H1 (cell line): ENCODE measurements at regions not wholly inside any gene's neighbourhood (a gene's known extent, or its start where the extent isn't known, plus 50 kb on each side); places are given as distances from the start of the nearest gene placed in this dataset.

Experiments used
- CTCF ChIA-PET: fragments of 300-600 bp; sonication (Branson Sonifier 250); formaldehyde crosslinking; loops from one replicate; lab custom pipeline; 2021; ENCODE audit not compliant: partially characterized antibody; lab: Charles Lee
- POLR2A ChIA-PET: fragments of 300-600 bp; sonication (Branson Sonifier 250); formaldehyde crosslinking; loops from one replicate; lab custom pipeline; 2021; ENCODE audit warnings: inconsistent platforms; ENCODE audit not compliant: partially characterized antibody; lab: Charles Lee
- DNase-seq, 2 experiments: peaks; one replicate each; pipeline versions ENCODE4 v3.0.0 to v3.0.0-alpha.2; 2010 to 2022; ENCODE audit warnings: low spot score in 2 of 2, low read depth in 1 of 2, mixed read lengths in 1 of 2
- FAIRE-seq: peaks from 2 replicates; lab custom pipeline; 2011; peaks lifted over from hg19 to GRCh38; lab: Jason Lieb, UNC
- H2AFZ ChIP-seq: 2 replicates; pipeline ENCODE4 v1.8.1; 2012; ENCODE audit warnings: low read length, inconsistent platforms
- H2AK5ac ChIP-seq: 2 replicates; pipeline ENCODE4 v1.6.1; 2013; ENCODE audit warnings: low read depth, low read length
- H2BK120ac ChIP-seq: replicated peaks from 2 replicates; pipeline ENCODE3; 2013; ENCODE audit warnings: low read depth, low read length, inconsistent platforms
- H2BK12ac ChIP-seq: 2 replicates; pipeline ENCODE4 v1.6.1; 2013; ENCODE audit warnings: low read depth, low read length
- H2BK15ac ChIP-seq: 2 replicates; pipeline ENCODE4 v1.6.1; 2013; ENCODE audit warnings: low read length
- H2BK20ac ChIP-seq: 2 replicates; pipeline ENCODE4 v1.6.1; 2013; ENCODE audit warnings: low read length
- H2BK5ac ChIP-seq: 2 replicates; pipeline ENCODE4 v1.6.1; 2013; ENCODE audit warnings: low read depth, low read length
- H3K14ac ChIP-seq: 2 replicates; pipeline ENCODE4 v1.6.1; 2013; ENCODE audit warnings: inconsistent platforms; ENCODE audit not compliant: insufficient read length
- H3K18ac ChIP-seq: 2 replicates; pipeline ENCODE4 v1.6.1; 2013; ENCODE audit warnings: low read length; ENCODE audit errors: extremely low read depth
- H3K23ac ChIP-seq: 2 replicates; pipeline ENCODE4 v1.6.1; 2013; ENCODE audit warnings: inconsistent platforms; ENCODE audit not compliant: insufficient read length
- H3K23me2 ChIP-seq: 2 replicates; pipeline ENCODE4 v1.6.1; 2013; ENCODE audit warnings: low read depth, low read length
- H3K27ac ChIP-seq: 2 replicates; pipeline ENCODE4 v1.6.1; 2011; ENCODE audit warnings: low read depth, low read length, inconsistent platforms
- H3K27me3 ChIP-seq, 4 experiments: replicated peaks in 1 of 4; 1 replicate in 1 of 4; 2 replicates in 3 of 4; pipeline versions ENCODE4 v1.6.1 to v1.8.1; 2011 to 2013; ENCODE audit warnings: low read length in 3 of 4, mild to moderate bottlenecking in 3 of 4, inconsistent platforms in 2 of 4, mixed read lengths in 2 of 4, moderate library complexity in 1 of 4; ENCODE audit not compliant: control insufficient read depth in 3 of 4, insufficient read depth in 3 of 4; ENCODE audit errors: extremely low read depth in 1 of 4
- H3K36me3 ChIP-seq, 4 experiments: 2 replicates each; pipeline versions ENCODE4 v1.6.1 to v1.8.1; 2011 to 2013; ENCODE audit warnings: mild to moderate bottlenecking in 4 of 4, low read length in 3 of 4, moderate library complexity in 2 of 4, control low read depth in 1 of 4, inconsistent platforms in 1 of 4; ENCODE audit not compliant: insufficient read depth in 4 of 4, control insufficient read depth in 2 of 4
- H3K4ac ChIP-seq: replicated peaks from 2 replicates; pipeline ENCODE3; 2013; ENCODE audit warnings: low read length, low read depth, mixed read lengths, inconsistent platforms; ENCODE audit not compliant: insufficient read length
- H3K4me1 ChIP-seq, 4 experiments: replicated peaks in 1 of 4; 1 replicate in 1 of 4; 2 replicates in 3 of 4; pipeline versions ENCODE4 v1.6.1 to v1.8.1; 2011 to 2013; ENCODE audit warnings: low read length in 3 of 4, inconsistent platforms in 2 of 4, mixed read lengths in 1 of 4; ENCODE audit not compliant: insufficient read depth in 4 of 4, control insufficient read depth in 3 of 4
- H3K4me2 ChIP-seq, 2 experiments: 2 replicates each; pipeline versions ENCODE4 v1.6.1 to v1.8.1; 2011 to 2013; ENCODE audit warnings: low read depth in 2 of 2, low read length in 2 of 2, control low read depth in 1 of 2, inconsistent platforms in 1 of 2, mild to moderate bottlenecking in 1 of 2; ENCODE audit not compliant: insufficient read depth in 1 of 2
- H3K4me3 ChIP-seq, 4 experiments: fragments of 200-600, 300-600 bp in 1 of 4; sonication (generic), shearing (Covaris generic), sonication (Bioruptor Twin) in 1 of 4; 2 replicates each; pipeline versions ENCODE4 v1.5.1 to v1.8.1; 2011 to 2016; ENCODE audit warnings: low read length in 4 of 4, low read depth in 3 of 4, control low read depth in 2 of 4, inconsistent platforms in 2 of 4, mild to moderate bottlenecking in 2 of 4, mixed read lengths in 1 of 4, moderate library complexity in 1 of 4; ENCODE audit not compliant: insufficient read depth in 2 of 4; ENCODE audit errors: extremely low read depth in 1 of 4
- H3K56ac ChIP-seq: replicated peaks from 2 replicates; pipeline ENCODE3; 2013; ENCODE audit warnings: low read depth, mild to moderate bottlenecking, mixed read lengths, low read length, inconsistent platforms; ENCODE audit not compliant: insufficient read length
- H3K79me1 ChIP-seq: 2 replicates; pipeline ENCODE4 v1.6.1; 2013; ENCODE audit warnings: low read depth, low read length, control low read depth
- H3K79me2 ChIP-seq, 2 experiments: 2 replicates each; pipeline versions ENCODE4 v1.6.1 to v1.8.1; 2012 to 2013; ENCODE audit warnings: low read length in 2 of 2, mild to moderate bottlenecking in 2 of 2, inconsistent platforms in 1 of 2; ENCODE audit not compliant: insufficient read depth in 2 of 2, control insufficient read depth in 1 of 2
- H3K9ac ChIP-seq, 4 experiments: replicated peaks in 1 of 4; 1 replicate in 1 of 4; 2 replicates in 3 of 4; pipeline versions ENCODE4 v1.6.1 to v1.8.1; 2011 to 2013; ENCODE audit warnings: low read depth in 3 of 4, low read length in 3 of 4, control low read depth in 2 of 4, mild to moderate bottlenecking in 2 of 4, moderate library complexity in 2 of 4, inconsistent platforms in 1 of 4; ENCODE audit errors: extremely low read depth in 1 of 4
- H3K9me3 ChIP-seq, 2 experiments: 2 replicates each; pipeline versions ENCODE4 v1.6.1 to v1.8.1; 2012 to 2013; ENCODE audit warnings: mild to moderate bottlenecking in 2 of 2, moderate library complexity in 2 of 2, control low read depth in 1 of 2, inconsistent platforms in 1 of 2, low read depth in 1 of 2, low read length in 1 of 2, mixed read lengths in 1 of 2; ENCODE audit not compliant: insufficient read depth in 2 of 2
- H4K20me1 ChIP-seq, 2 experiments: replicated peaks in 1 of 2; 2 replicates each; pipeline versions ENCODE3 to v1.8.1; 2011 to 2013; ENCODE audit warnings: inconsistent platforms in 2 of 2, low read length in 2 of 2, mild to moderate bottlenecking in 1 of 2; ENCODE audit not compliant: insufficient read depth in 2 of 2, control insufficient read depth in 1 of 2
- H4K5ac ChIP-seq: 2 replicates; pipeline ENCODE4 v1.6.1; 2013; ENCODE audit warnings: low read length, low read depth, mixed read lengths, inconsistent platforms; ENCODE audit not compliant: insufficient read length
- H4K8ac ChIP-seq: 2 replicates; pipeline ENCODE4 v1.8.0; 2013; ENCODE audit warnings: mild to moderate bottlenecking, moderate library complexity, low read length, inconsistent platforms; ENCODE audit not compliant: insufficient read depth; ENCODE audit errors: extremely low read depth
- H4K91ac ChIP-seq: replicated peaks from 2 replicates; pipeline ENCODE3; 2013; ENCODE audit warnings: low read length, mixed read lengths, inconsistent platforms; ENCODE audit not compliant: insufficient read length
- ASH2L ChIP-seq: fragments of 200-600, 300-600 bp; sonication (generic); IDR thresholded peaks from one replicate; pipeline ENCODE4 v1.7.1; 2017; ENCODE audit warnings: low read length
- BACH1 ChIP-seq: IDR thresholded peaks from 2 replicates; pipeline ENCODE4 v1.6.1; 2012; ENCODE audit warnings: low read length, improper control_type of control experiment
- E2F6 ChIP-seq: IDR thresholded peaks from 2 replicates; pipeline ENCODE4 v1.6.1; 2012; ENCODE audit warnings: inconsistent platforms
- NANOG ChIP-seq: IDR thresholded peaks from 2 replicates; pipeline ENCODE4 v1.6.1; 2011; ENCODE audit warnings: low read length, low read depth, mild to moderate bottlenecking, inconsistent platforms; ENCODE audit not compliant: insufficient read depth, poor library complexity, severe bottlenecking
- NRF1 ChIP-seq: IDR thresholded peaks from 2 replicates; pipeline ENCODE4 v1.6.1; 2011; ENCODE audit warnings: mild to moderate bottlenecking, low read depth, low read length, improper control_type of control experiment
- POLR2A ChIP-seq, 2 experiments: IDR thresholded peaks; 1 replicate in 1 of 2; 2 replicates in 1 of 2; pipeline ENCODE4 v1.6.1; 2011; ENCODE audit warnings: low read depth in 2 of 2, low read length in 2 of 2, mild to moderate bottlenecking in 2 of 2; ENCODE audit errors: control extremely low read depth in 1 of 2
- RBBP5 ChIP-seq: IDR thresholded peaks from 2 replicates; pipeline ENCODE4 v1.7.1; 2012; ENCODE audit warnings: low read depth, mild to moderate bottlenecking, inconsistent platforms, low read length, moderate library complexity, borderline replicate concordance
- SAP30 ChIP-seq: fragments of 300-600 bp; sonication (generic); IDR thresholded peaks from 2 replicates; pipeline ENCODE4 v1.7.1; 2012; ENCODE audit warnings: low read length, moderate library complexity, mild to moderate bottlenecking, inconsistent platforms; ENCODE audit not compliant: insufficient read depth, insufficient replicate concordance
- SIRT6 ChIP-seq: IDR thresholded peaks from one replicate; pipeline ENCODE4 v1.7.1; 2012; ENCODE audit warnings: low read length, inconsistent platforms
- WGBS, 2 experiments: shearing (Covaris generic) in 1 of 2; methylation state at CpG; one replicate each; pipeline versions ENCODE4 v1.1.6 to v1.1.7; 2013 to 2015; ENCODE audit warnings: low lambda C conversion rate in 2 of 2, mixed read lengths in 2 of 2, inconsistent platforms in 1 of 2, low coverage in 1 of 2, missing lambda C conversion rate in 1 of 2; ENCODE audit not compliant: insufficient replicate concordance in 2 of 2, insufficient coverage in 1 of 2, insufficient read length in 1 of 2; ENCODE audit errors: extremely low coverage in 1 of 2, missing lambda C conversion rate in 1 of 2; 5-methylcytosine and 5-hydroxymethylcytosine counted together

- no peak overlapping the region for H2AK5ac ChIP-seq
- H3K4me3 ChIP-seq, result no peak overlapping the region
- no peak overlapping the region for H3K4ac ChIP-seq
- H3K4me2 ChIP-seq, result no peak overlapping the region
- H2BK12ac ChIP-seq, result no peak overlapping the region
- H2BK120ac ChIP-seq, result no peak overlapping the region
- DNase-seq, result no peak
- H3K23me2 ChIP-seq, result no peaks in the 10 kb centered on the region
- no peak overlapping the region for H2BK5ac ChIP-seq
- no peaks in the 10 kb centered on the region for H4K20me1 ChIP-seq
- H3K36me3 ChIP-seq, result no peaks in the 10 kb centered on the region
- FAIRE-seq, result no peak
- no peak overlapping the region for H4K8ac ChIP-seq
- no peaks in the 10 kb centered on the region for H3K79me2 ChIP-seq
- TF ChIP-seq RBBP5 (no peak), NANOG (no peak), SIRT6 (no peak), ASH2L (no peak), BACH1 (no peak), NRF1 (no peak), SAP30 (no peak), POLR2A (IDR thresholded peaks at IDR 0.05; ENCODE audit: control extremely low read depth in 1 of 2, low read depth in 2 of 2, low read length in 2 of 2) (no peak), E2F6 (no peak)
- H3K79me1 ChIP-seq, result no peaks in the 10 kb centered on the region
- H4K91ac ChIP-seq, result no peak overlapping the region
- H3K18ac ChIP-seq, result no peak overlapping the region
- H3K9me3 ChIP-seq, result no peaks in the 10 kb centered on the region
- H2BK15ac ChIP-seq, result no peak overlapping the region
- H3K56ac ChIP-seq, result no peak overlapping the region
- H3K27ac ChIP-seq, result no peak overlapping the region
- CTCF ChIA-PET, result no interaction called here
- 100% methylated on average over 1 of the region's 1 CpG; no CpG with 5 or more reads in 1 of the 2 experiments for WGBS, 2 experiments
- POLR2A ChIA-PET, result no interaction called here
- no peak overlapping the region for H2AFZ ChIP-seq
- H4K5ac ChIP-seq, result no peak overlapping the region
- H3K27me3 ChIP-seq, result no peaks in the 10 kb centered on the region
- no peaks in the 10 kb centered on the region for H3K4me1 ChIP-seq
- no peak overlapping the region for H3K23ac ChIP-seq
- H3K14ac ChIP-seq, result no peak overlapping the region
- no peak overlapping the region for H3K9ac ChIP-seq
- no peak overlapping the region for H2BK20ac ChIP-seq
Observed at GRCh38 chr14:84674636-84675035, 855.3 kb upstream of the FLRT2 start.
